T-helper 2 cell treated with Interferon-gamma antibody and Interleukin-4, amounts not matched to agents 100 ng/mL and 5 ng/mL, for 36 hours (primary cell): ENCODE measurements at regions not wholly inside any gene's neighbourhood (a gene's known extent, or its start where the extent isn't known, plus 50 kb on each side); places are given as distances from the start of the nearest gene placed in this dataset.
"Not testable (repeated sequence)": the region's sequence is repeated elsewhere in the genome, so short reads cannot be mapped to it uniquely, and the experiment has no call there.

Experiments
- intact Hi-C: fragments of 100-400 bp; cut with micrococcal nuclease; formaldehyde crosslinking; loops from one replicate; pipeline ENCODE4 v1.15.1; 2023

- intact Hi-C loops = no loop called here
These were observed 356.4 kb downstream of the NR2F1-AS1 start for GRCh38 chr5:93224624-93225023.

- intact Hi-C loops = no loop called here
These were observed 359.2 kb downstream of the NR2F1-AS1 start for GRCh38 chr5:93221773-93222172.

DNA sequence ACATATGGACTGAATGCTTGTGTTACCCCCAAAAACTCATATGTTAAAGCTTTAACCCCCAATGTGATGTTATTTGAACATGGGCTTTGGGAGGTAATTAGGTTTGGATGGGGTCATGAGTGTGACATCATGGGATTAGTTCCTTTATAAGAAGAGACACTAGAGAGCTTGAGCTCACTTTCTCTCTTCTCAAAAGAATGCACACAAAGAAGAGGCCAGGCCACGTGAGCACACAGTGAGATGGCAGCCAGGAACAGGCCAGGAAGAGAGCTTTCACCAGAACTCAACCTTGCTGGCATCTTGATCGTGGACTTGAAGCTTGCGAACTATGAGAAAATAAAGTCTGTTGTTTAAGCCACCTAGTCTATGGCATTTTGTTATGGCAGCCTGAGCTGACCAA lies 360.6 kb downstream of the NR2F1-AS1 start:
- intact Hi-C loops = no loop called here

GRCh38 chr5:93219641-93220145 lies 361.3 kb downstream of the NR2F1-AS1 start:
- intact Hi-C loops = no loop called here

GRCh38 chr5:93213111-93213794 lies 367.8 kb downstream of the NR2F1-AS1 start:
- intact Hi-C loops = not testable (repeated sequence)

DNA sequence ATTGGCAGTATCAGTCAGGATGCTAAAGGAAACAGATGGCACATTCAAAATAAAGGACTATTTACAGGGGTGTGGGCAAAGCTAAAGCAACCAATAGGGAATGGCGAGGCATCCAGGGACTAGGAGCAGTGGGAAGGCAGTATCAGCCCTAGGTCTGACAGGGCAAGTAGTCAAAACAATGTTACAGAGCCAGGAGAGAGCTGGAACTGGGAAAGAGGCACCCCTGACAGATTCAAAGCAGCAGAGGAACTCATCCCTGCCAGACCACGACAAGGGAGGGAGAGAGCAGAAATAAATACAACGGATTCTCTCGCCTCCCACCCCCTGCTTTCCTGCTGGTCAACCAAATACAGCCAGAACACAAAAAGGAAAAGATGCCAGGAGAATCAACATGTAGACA lies 371.5 kb downstream of the NR2F1-AS1 start:
- intact Hi-C loops = no loop called here

- intact Hi-C loops = no loop called here
These were observed 372.8 kb downstream of the NR2F1-AS1 start for GRCh38 chr5:93208141-93208751.

- intact Hi-C loops = no loop called here
These were observed 374.8 kb downstream of the NR2F1-AS1 start for GRCh38 chr5:93206203-93206602.

GRCh38 chr5:93201061-93201460 lies 380.0 kb downstream of the NR2F1-AS1 start:
- intact Hi-C loops = no loop called here

DNA sequence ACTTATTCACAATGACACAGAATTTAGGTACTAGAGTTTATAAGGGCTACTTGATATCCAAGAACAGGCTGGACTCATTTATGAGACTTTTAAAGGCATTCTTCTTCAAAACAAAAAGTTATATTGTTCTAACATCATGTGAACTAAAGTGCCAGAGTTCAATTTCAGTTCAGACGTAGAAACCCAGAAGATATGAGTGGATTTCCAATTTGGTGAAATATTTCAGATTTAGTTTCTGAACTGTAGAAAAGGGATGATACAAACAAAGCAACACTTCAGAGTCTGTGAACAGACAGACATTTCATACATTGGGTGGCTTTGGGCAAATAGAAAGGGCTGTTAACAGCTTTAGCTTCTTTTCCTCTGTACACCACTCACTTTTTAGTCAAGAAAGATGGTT lies 384.0 kb downstream of the NR2F1-AS1 start:
- intact Hi-C loops = no loop called here

- intact Hi-C loops = no loop called here
These were observed 387.3 kb downstream of the NR2F1-AS1 start for GRCh38 chr5:93193431-93194347.

DNA sequence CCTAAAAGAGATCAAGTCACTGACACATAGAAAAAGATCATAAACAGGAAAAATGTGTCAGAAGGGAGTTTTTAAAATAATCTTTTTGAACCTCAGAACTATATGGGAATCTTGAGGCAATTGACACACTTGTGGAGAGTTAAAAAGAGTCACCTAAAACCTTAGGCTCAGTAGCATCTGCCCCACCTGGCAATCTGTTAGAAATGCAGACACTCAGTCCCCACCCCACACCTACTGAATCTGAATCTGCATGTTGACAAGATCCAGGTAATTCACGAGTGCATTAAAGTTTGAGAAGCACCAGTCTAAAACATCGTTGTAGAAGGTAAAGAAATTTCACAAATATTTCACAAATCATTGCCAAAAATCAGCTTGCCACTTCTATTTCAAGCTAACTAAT lies 388.3 kb downstream of the NR2F1-AS1 start:
- intact Hi-C loops = no loop called here

DNA sequence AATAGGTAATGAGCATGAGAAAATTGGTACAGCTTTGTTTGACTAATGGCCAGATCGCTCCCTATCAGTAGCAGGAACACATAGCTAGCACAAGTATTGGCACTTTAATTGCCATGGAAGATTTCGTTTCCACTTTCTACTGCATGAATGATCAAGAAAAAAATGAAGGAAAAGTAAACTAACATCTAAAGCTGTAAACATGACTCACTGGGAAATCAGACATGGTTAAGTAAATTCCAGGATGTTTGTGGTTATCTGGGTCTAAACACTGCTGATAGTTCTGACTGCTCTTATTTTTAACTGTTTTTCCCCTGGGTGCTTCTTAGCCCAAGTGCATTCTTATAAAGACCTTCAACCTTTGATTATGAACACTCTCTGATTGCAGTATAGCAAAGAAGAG lies 388.9 kb downstream of the NR2F1-AS1 start:
- intact Hi-C loops = no loop called here

GRCh38 chr5:93191035-93191817 lies 389.8 kb downstream of the NR2F1-AS1 start:
- intact Hi-C loops = no loop called here

DNA sequence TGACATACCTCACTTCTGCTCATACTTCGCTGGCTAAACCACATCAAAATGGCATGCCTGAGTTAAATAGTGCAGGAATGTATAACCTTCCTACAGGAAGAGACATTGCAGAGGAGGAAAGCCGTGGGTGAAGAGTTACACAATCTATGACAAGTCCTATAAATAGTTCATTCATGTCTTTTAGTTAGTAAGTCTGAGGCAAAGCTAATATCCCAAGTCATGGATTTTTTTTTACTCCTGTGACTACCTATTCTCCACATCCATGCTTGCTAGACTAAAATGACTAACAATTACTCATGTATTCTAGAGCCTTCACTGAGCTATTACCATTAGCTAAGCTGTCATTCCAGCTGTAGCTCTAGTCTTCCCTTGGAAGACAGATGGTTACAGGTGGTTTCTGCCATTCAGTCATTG lies 391.3 kb downstream of the NR2F1-AS1 start:
- intact Hi-C loops = no loop called here

- intact Hi-C loops = no loop called here
These were observed 392.0 kb downstream of the NR2F1-AS1 start for GRCh38 chr5:93188876-93189485.

DNA sequence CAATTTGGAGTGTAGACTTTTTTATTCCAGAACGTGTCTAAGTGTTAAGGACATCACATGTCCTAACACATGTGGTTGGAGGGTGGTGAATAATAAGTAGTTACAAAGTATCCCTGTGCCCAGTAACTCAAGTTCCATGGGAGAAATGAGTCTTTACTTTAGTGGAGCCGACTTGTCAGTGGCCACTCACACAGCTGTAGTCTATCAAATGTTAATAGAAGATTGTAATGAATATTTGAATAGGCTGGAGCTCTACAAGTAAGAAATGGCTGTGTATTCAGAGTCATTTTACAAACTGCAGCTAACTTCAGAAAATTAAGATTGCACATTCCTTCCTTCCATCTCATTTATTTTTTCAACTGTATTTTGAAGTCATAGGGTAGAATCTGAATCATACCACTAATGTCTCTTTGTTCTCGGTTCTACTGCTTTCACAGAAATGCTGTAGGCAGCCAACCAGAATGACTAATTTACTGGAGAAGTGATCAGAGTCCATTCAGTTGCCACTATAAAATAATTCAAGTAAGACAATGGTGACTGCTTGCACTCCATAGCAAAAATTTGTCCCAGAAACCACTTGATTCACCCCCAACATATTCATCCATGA lies 394.8 kb downstream of the NR2F1-AS1 start:
- intact Hi-C loops = no loop called here

DNA sequence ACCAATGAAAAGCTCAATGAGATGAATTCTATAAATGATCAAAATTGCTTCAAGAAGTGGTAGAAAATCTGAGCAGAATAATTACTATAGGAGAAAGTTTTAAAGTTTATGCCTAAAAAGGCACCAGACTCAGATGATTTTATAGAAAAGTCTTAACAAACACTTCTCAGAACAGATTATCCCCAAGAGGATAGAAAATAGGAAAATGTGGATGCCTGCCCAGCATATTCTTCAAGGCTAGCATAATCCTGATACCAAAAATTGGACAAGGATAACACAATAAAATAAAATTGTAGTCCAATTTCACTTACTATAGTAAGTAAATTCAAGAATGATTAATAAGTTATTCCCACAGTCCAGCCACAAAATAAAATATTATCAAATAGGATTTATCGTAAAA lies 397.0 kb downstream of the NR2F1-AS1 start:
- intact Hi-C loops = no loop called here

- intact Hi-C loops = no loop called here
These were observed 401.6 kb downstream of the NR2F1-AS1 start for GRCh38 chr5:93179466-93179865.

- intact Hi-C loops = no loop called here
These were observed 406.1 kb downstream of the NR2F1-AS1 start for GRCh38 chr5:93174930-93175329.
